GM13976 (cell line): ENCODE measurements at regions not wholly inside any gene's neighbourhood (a gene's known extent, or its start where the extent isn't known, plus 50 kb on each side); places are given as distances from the start of the nearest gene placed in this dataset.

Experiments used
- DNase-seq: peaks from one replicate; pipeline ENCODE4 v3.0.0; 2012; ENCODE audit warnings: low spot score
- CTCF ChIP-seq: IDR thresholded peaks from 2 replicates; pipeline ENCODE4 v1.5.1; 2012; ENCODE audit warnings: borderline replicate concordance, mild to moderate bottlenecking; ENCODE audit not compliant: insufficient read depth; ENCODE audit errors: extremely low read depth, missing control alignments, control extremely low read depth
- in situ Hi-C: fragments of 300-500 bp; cut with MboI; formaldehyde crosslinking; loops from one replicate; pipeline ENCODE4 v1.12.0; 2022; ENCODE audit warnings: low sequenced_read_pairs, mixed read lengths, inconsistent platforms; ENCODE audit not compliant: unreplicated experiment

DNA sequence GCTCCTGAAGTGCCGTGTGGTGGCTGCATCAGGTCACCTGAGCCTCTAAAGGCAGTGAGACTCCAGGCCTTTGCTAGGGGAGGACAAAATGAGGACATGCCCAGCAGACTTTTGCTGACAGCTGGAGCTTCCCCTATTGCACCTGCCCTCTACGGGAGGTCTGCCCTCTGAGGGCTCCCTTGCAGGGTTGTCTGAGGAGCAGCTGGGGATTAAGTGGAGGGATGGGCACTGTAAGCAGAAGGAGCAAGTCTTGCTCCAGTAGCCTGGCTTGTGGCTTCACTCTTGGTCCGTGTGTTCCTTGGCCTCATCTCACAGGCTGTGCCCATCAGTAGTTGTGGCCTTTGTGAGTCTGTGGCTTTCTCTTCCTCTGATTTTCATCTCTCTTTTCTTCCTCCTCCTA lies 66.9 kb upstream of the NRXN3 start:
- in situ Hi-C loops, result no loop called here
- no peak for TF ChIP-seq CTCF
- no peak for DNase-seq

DNA sequence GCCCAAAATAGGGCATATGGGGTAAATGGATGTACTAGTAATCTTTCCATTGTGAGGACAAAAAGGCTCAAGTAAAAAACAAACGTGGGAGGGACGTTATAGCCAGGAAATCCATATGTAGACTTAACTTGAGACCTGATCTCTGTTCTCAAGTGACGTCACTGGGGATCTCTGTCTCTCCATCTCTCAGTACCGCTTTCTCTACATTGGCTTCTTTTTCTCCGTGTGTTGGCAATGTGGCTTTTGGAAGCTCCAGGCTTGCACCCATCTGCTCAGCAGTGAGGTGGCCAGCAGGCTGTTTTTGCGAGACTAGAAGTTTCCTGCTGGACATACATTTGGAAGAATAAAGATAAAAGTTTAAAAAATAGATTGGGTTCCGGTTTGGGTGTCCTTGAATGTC lies 66.0 kb upstream of the NRXN3 start:
- TF ChIP-seq CTCF, result no peak
- in situ Hi-C loops, result no loop called here
- no peak for DNase-seq

DNA sequence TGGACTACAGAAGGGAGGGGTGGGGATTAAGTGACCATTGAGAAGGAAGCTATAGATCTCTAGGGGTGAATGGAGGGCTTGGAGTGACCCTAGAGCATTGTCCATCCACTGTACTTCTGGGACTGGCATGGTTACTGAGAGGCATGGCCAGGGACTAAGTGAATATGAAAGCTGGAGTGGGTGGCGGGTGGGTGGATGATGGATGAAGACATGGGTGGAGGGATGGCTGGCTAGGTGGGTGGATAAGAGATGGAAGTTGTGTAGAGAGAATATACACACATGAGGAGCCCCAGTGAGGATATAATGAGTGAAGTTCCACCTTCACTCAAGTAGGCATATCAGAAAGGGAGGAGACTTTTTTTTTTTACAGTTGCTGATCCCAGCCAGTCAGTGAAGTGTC lies 65.5 kb upstream of the NRXN3 start:
- no peak for TF ChIP-seq CTCF
- in situ Hi-C loops, result no loop called here
- no peak for DNase-seq

DNA sequence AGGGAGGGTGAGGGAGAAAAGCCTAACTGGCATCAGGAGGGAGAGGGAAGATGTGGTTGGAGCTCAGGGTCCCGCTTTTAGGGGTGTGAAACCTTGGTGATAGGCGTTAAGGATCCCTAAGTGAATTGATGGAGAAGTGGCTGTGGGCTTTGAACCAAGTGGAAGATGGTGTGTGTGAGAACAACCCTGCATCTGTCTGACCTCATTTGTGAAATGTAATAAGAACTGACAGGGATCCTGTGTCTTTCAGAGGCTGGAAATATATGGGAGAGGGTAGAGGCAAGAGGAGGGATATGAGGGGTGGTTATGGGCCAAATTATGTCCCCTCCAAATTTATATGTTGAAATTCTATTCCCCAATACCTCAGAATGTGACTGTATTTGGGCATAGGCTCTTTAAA lies 63.8 kb upstream of the NRXN3 start:
- in situ Hi-C loops, result no loop called here
- no peak for TF ChIP-seq CTCF
- no peak for DNase-seq

DNA sequence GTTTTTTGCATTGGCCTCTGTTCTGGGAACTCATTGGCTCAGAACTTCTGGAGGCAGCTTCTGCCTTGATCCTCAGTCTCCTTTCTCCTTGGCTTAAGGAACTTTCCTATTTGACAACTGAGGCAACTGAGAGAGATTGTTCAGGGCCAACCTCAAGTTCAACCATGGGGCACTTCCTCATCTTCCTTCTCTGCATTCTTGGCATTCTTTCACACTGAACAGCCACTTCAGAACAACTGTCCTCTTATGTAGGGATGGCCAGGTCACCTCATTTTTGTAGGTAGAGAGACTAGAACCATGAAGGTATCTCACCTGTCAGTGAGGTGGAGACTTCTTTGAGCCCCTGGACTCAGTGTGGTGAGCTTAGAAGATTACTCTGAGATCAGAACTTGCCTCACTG lies 63.0 kb upstream of the NRXN3 start:
- TF ChIP-seq CTCF, result no peak
- in situ Hi-C loops, result no loop called here
- DNase-seq, result no peak

GRCh38 chr14:78119440-78119839 lies 50.7 kb upstream of the NRXN3 start:
- in situ Hi-C loops, result no loop called here
- TF ChIP-seq CTCF, result no peak
- no peak for DNase-seq
